Liver (tissue), 8 donors: ENCODE measurements at regions not wholly inside any gene's neighbourhood (a gene's known extent, or its start where the extent isn't known, plus 50 kb on each side); places are given as distances from the start of the nearest gene placed in this dataset.

Experiments used
- DNase-seq: peaks from one replicate; pipeline ENCODE4 v3.0.0-alpha.2; 2017; ENCODE audit warnings: low spot score
- H3K27ac ChIP-seq, 2 donors: one replicate each; pipeline ENCODE4 v1.7.0; 2013; ENCODE audit warnings: inconsistent platforms in 2 of 2, low read length in 2 of 2, control low read depth in 1 of 2, low read depth in 1 of 2, mild to moderate bottlenecking in 1 of 2
- H3K27me3 ChIP-seq, 4 donors: one replicate each; pipeline versions ENCODE4 v1.6.1 to v1.7.0; 2013; ENCODE audit warnings: low read length in 3 of 4, inconsistent platforms in 1 of 4, mild to moderate bottlenecking in 1 of 4, moderate library complexity in 1 of 4; ENCODE audit not compliant: control insufficient read depth in 4 of 4, insufficient read depth in 4 of 4
- H3K36me3 ChIP-seq, 4 donors: one replicate each; pipeline versions ENCODE4 v1.6.1 to v1.7.0; 2013; ENCODE audit warnings: low read length in 3 of 4, mild to moderate bottlenecking in 3 of 4, low read depth in 1 of 4, moderate library complexity in 1 of 4; ENCODE audit not compliant: control insufficient read depth in 4 of 4, insufficient read depth in 3 of 4
- H3K4me1 ChIP-seq, 4 donors: one replicate each; pipeline versions ENCODE4 v1.6.1 to v1.7.0; 2013; ENCODE audit warnings: low read length in 3 of 4, mild to moderate bottlenecking in 3 of 4, moderate library complexity in 1 of 4; ENCODE audit not compliant: control insufficient read depth in 4 of 4, insufficient read depth in 4 of 4
- H3K4me3 ChIP-seq, 3 donors: one replicate each; pipeline versions ENCODE4 v1.6.1 to v1.7.0; 2013; ENCODE audit warnings: low read length in 3 of 3, control low read depth in 1 of 3, low read depth in 1 of 3, mild to moderate bottlenecking in 1 of 3
- H3K9ac ChIP-seq, 2 donors: one replicate each; pipeline ENCODE4 v1.7.0; 2013; ENCODE audit warnings: low read length in 2 of 2, mild to moderate bottlenecking in 2 of 2, moderate library complexity in 2 of 2, control low read depth in 1 of 2, low read depth in 1 of 2
- H3K9me3 ChIP-seq, 4 donors: one replicate each; pipeline versions ENCODE4 v1.6.1 to v1.7.0; 2013; ENCODE audit warnings: low read length in 3 of 4; ENCODE audit not compliant: control insufficient read depth in 4 of 4
- ATF3 ChIP-seq: IDR thresholded peaks from 2 replicates; pipeline ENCODE4 v1.6.1; 2016; ENCODE audit warnings: antibody characterized with exemption
- FOXA2 ChIP-seq: IDR thresholded peaks from 2 replicates; pipeline ENCODE4 v1.6.1; 2016; ENCODE audit warnings: antibody characterized with exemption
- GABPA ChIP-seq, 2 donors: IDR thresholded peaks in 1 of 2; conservative IDR thresholded peaks in 1 of 2; 2 replicates each; pipeline ENCODE4 v1.6.1; 2016; ENCODE audit warnings: antibody characterized with exemption in 2 of 2, mild to moderate bottlenecking in 1 of 2, moderate library complexity in 1 of 2
- HNF4A ChIP-seq, 2 donors: conservative IDR thresholded peaks; 2 replicates each; pipeline ENCODE4 v1.6.1; 2016; ENCODE audit warnings: antibody characterized with exemption in 2 of 2, mild to moderate bottlenecking in 2 of 2
- HNF4G ChIP-seq: IDR thresholded peaks from 2 replicates; pipeline ENCODE4 v1.6.1; 2016; ENCODE audit warnings: antibody characterized with exemption
- JUND ChIP-seq, 2 donors: IDR thresholded peaks; 2 replicates each; pipeline ENCODE4 v1.6.1; 2016; ENCODE audit warnings: antibody characterized with exemption in 2 of 2
- MAX ChIP-seq: IDR thresholded peaks from 2 replicates; pipeline ENCODE4 v1.6.1; 2016; ENCODE audit warnings: antibody characterized with exemption
- NR2F2 ChIP-seq: IDR thresholded peaks from 2 replicates; pipeline ENCODE4 v1.6.1; 2016; ENCODE audit warnings: antibody characterized with exemption
- RAD21 ChIP-seq, 2 donors: IDR thresholded peaks; 2 replicates each; pipeline ENCODE4 v1.6.1; 2016; ENCODE audit warnings: antibody characterized with exemption in 2 of 2, mild to moderate bottlenecking in 2 of 2
- RXRA ChIP-seq, 2 donors: IDR thresholded peaks; 2 replicates each; pipeline ENCODE4 v1.6.1; 2017 to 2018; ENCODE audit warnings: antibody characterized with exemption in 2 of 2, mild to moderate bottlenecking in 1 of 2
- SP1 ChIP-seq: IDR thresholded peaks from 2 replicates; pipeline ENCODE4 v1.6.1; 2018; ENCODE audit warnings: antibody characterized with exemption, mild to moderate bottlenecking
- TAF1 ChIP-seq: conservative IDR thresholded peaks from 2 replicates; pipeline ENCODE4 v1.6.1; 2016; ENCODE audit warnings: antibody characterized with exemption, mild to moderate bottlenecking
- YY1 ChIP-seq: IDR thresholded peaks from 2 replicates; pipeline ENCODE4 v1.6.1; 2016; ENCODE audit warnings: antibody characterized with exemption, mild to moderate bottlenecking
- WGBS: extraction: QIAGEN DNeasy Blood & Tissue Kit; methylation state at CpG from one replicate; pipeline ENCODE4 v1.1.7; 2013; 5-methylcytosine and 5-hydroxymethylcytosine counted together
- TF ChIP-seq, protein P1 (sequence below): fragments of 150-350 bp; IDR thresholded peaks from 2 replicates; pipeline ENCODE4 v1.5.1; 2017; ENCODE audit warnings: improper control_type of control experiment, low read depth, low read length; ENCODE audit not compliant: missing input control
- TF ChIP-seq, protein P2 (sequence below): IDR thresholded peaks from 2 replicates; pipeline ENCODE4 v1.6.1; 2016; ENCODE audit warnings: antibody characterized with exemption
- donor health status: healthy.
- donor health status: healthy.
- donor health status: healthy.
- donor health status: healthy.
- donor health status: healthy.

GRCh38 chr4:120524237-120524636 is 398.3 kb downstream of the PRDM5 start:
- no peaks in the 10 kb centered on the region for H3K36me3 ChIP-seq
- DNase-seq: no peak
- no peaks in the 10 kb centered on the region for H3K4me1 ChIP-seq
- no peaks in the 10 kb centered on the region for H3K27me3 ChIP-seq
- no peak for TF ChIP-seq RAD21 (IDR thresholded peaks at IDR 0.05)
- TF ChIP-seq, protein P1, sequence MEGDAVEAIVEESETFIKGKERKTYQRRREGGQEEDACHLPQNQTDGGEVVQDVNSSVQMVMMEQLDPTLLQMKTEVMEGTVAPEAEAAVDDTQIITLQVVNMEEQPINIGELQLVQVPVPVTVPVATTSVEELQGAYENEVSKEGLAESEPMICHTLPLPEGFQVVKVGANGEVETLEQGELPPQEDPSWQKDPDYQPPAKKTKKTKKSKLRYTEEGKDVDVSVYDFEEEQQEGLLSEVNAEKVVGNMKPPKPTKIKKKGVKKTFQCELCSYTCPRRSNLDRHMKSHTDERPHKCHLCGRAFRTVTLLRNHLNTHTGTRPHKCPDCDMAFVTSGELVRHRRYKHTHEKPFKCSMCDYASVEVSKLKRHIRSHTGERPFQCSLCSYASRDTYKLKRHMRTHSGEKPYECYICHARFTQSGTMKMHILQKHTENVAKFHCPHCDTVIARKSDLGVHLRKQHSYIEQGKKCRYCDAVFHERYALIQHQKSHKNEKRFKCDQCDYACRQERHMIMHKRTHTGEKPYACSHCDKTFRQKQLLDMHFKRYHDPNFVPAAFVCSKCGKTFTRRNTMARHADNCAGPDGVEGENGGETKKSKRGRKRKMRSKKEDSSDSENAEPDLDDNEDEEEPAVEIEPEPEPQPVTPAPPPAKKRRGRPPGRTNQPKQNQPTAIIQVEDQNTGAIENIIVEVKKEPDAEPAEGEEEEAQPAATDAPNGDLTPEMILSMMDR: no peak
- no peak overlapping the region for H3K27ac ChIP-seq
- H3K4me3 ChIP-seq: no peak overlapping the region
- 66% methylated on average over 2 of the region's 2 CpGs for WGBS
- H3K9ac ChIP-seq: no peak overlapping the region
- H3K9me3 ChIP-seq: no peaks in the 10 kb centered on the region

- H3K9ac ChIP-seq: no peak overlapping the region
- no peak overlapping the region for H3K27ac ChIP-seq
- H3K27me3 ChIP-seq: no peaks in the 10 kb centered on the region
- H3K4me1 ChIP-seq: no peaks in the 10 kb centered on the region
- no peaks in the 10 kb centered on the region for H3K36me3 ChIP-seq
- 76% methylated on average over 2 of the region's 2 CpGs for WGBS
- no peak overlapping the region for H3K4me3 ChIP-seq
- no peak for DNase-seq
- no peaks in the 10 kb centered on the region for H3K9me3 ChIP-seq
- no peak for TF ChIP-seq JUND (IDR thresholded peaks at IDR 0.05)
- no peak for TF ChIP-seq RAD21 (IDR thresholded peaks at IDR 0.05)
- TF ChIP-seq YY1: no peak
- TF ChIP-seq GABPA (IDR thresholded peaks at IDR 0.05 in 1 of 2, conservative IDR thresholded peaks at IDR 0.05 in 1 of 2): no peak
- TF ChIP-seq FOXA2: no peak
- TF ChIP-seq MAX: no peak
- TF ChIP-seq, protein P2, sequence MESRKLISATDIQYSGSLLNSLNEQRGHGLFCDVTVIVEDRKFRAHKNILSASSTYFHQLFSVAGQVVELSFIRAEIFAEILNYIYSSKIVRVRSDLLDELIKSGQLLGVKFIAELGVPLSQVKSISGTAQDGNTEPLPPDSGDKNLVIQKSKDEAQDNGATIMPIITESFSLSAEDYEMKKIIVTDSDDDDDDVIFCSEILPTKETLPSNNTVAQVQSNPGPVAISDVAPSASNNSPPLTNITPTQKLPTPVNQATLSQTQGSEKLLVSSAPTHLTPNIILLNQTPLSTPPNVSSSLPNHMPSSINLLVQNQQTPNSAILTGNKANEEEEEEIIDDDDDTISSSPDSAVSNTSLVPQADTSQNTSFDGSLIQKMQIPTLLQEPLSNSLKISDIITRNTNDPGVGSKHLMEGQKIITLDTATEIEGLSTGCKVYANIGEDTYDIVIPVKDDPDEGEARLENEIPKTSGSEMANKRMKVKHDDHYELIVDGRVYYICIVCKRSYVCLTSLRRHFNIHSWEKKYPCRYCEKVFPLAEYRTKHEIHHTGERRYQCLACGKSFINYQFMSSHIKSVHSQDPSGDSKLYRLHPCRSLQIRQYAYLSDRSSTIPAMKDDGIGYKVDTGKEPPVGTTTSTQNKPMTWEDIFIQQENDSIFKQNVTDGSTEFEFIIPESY: no peak
- TF ChIP-seq HNF4G: no peak
- no peak for TF ChIP-seq ATF3
- TF ChIP-seq NR2F2: no peak
- no peak for TF ChIP-seq RXRA (IDR thresholded peaks at IDR 0.05)
- no peak for TF ChIP-seq SP1
- TF ChIP-seq TAF1: no peak
- TF ChIP-seq HNF4A (conservative IDR thresholded peaks at IDR 0.05): no peak
- TF ChIP-seq, protein P1: no peak
Observed at GRCh38 chr4:120520761-120521160, 401.8 kb downstream of the PRDM5 start.
